Fibroblast of peridontal ligament (primary cell): ENCODE measurements at regions not wholly inside any gene's neighbourhood (a gene's known extent, or its start where the extent isn't known, plus 50 kb on each side); places are given as distances from the start of the nearest gene placed in this dataset.

Experiments
- DNase-seq: peaks from one replicate; pipeline ENCODE4 v3.0.0-alpha.2; 2010; ENCODE audit errors: extremely low read depth

DNA sequence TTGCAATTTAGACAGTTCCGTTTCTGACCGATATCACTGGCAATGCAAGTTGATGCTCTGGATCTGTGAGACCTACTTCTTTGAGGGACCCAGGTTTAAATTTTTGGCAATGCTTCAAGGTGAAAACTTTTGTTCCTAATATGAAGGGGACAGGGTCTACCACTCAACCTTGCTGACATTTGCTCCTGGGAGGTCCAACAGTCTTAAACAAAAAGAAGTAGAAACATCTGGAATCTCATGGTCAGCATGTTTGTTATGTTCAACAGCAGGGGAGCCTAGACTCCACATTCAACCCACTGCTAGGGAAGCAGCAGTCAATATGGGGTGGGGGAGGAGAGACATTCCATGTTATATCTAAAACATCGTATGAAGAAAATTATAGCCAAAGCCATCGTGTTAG lies 196.4 kb downstream of the SIM1 start:
- DNase-seq = no peak

- peak; percentile 42 for DNase-seq
Measured at GRCh38 chr6:100267721-100268123, 197.0 kb downstream of the SIM1 start.

- peak; percentile 61 for DNase-seq
Measured at GRCh38 chr6:100266494-100267401, 198.0 kb downstream of the SIM1 start.

- no peak for DNase-seq
Measured at GRCh38 chr6:100262086-100262485, 202.6 kb downstream of the SIM1 start.

- DNase-seq = no peak
Measured at GRCh38 chr6:100261486-100261885, 203.2 kb downstream of the SIM1 start.

DNA sequence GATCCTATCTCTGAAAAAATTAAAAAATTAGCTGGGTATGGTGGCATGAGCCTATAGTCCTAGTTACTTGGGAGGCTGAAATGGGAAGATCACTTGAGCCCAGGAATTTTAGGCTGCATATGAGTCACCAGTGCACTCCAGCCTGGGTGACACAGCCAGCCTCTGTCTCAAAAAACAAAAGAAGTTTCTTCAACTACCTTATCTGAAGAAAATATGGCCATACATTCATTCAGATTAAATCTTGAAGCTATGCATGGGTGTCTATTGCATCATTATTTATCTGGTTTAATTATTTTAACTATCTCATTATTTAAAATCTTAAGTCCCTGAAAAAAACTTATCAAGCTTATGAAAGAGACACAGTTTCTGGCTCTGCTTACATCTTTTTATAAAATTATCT lies 204.1 kb downstream of the SIM1 start:
- DNase-seq = no peak

DNA sequence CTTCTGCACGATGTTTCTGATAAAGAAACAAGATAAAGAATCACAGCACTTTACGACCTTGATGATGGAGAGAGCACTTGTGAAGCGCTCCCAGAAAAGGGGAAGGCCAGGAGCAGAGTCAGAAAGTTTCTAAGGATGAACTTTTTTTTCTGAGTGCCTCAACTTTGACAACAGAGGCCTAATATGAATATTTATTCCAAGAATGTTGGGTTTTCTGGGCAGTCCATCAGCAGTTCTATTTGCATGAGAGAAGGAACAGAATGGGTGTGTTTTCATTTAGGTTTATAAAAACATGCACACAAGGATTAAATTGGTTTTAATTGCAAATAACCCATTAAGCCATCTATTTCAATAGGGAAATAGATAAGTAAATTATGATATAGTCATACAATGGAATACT lies 204.9 kb downstream of the SIM1 start:
- no peak for DNase-seq

DNA sequence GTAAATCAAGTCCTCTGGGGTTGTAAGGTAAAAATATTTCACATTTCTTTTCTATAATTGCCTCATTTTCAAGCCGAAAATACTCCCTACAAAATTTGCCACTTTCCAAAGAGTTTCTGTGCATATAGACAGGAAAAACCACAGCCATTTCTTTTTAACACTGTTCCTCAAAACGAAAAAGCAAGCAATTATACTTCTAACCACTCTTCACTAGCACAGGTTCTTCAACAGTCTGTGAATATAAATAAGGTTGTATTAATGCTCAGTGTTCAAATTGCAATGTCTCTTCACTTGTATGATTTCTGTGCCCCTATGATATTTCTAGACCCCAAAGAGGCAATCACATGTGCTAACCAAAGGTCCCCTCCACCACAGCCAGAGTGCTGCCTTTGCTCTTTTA lies 206.0 kb downstream of the SIM1 start:
- no peak for DNase-seq

- DNase-seq = peak; percentile 77
Measured at GRCh38 chr6:100257793-100258395, 206.8 kb downstream of the SIM1 start.

GRCh38 chr6:100255701-100256100 lies 209.0 kb downstream of the SIM1 start:
- no peak for DNase-seq

GRCh38 chr6:100247123-100247522 lies 217.6 kb downstream of the SIM1 start:
- DNase-seq = no peak

DNA sequence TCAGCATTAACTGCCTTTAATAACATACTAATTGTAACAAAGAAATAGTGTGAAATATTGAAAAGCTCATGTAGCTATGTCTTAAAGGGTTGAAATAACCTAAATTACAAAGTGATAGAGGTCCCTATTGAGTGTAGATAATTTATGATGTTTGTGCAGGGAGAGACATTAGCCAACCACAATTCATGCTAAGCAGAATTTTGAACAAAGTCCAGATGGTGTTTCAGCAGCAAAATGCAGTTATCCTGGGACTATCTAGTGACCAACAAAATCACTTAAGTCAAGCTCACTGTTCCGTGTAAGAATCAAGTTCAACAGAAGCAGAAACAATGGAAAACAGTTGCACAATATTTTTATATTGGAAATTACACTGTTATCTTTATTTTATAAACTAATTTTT lies 218.5 kb downstream of the SIM1 start:
- no peak for DNase-seq

DNA sequence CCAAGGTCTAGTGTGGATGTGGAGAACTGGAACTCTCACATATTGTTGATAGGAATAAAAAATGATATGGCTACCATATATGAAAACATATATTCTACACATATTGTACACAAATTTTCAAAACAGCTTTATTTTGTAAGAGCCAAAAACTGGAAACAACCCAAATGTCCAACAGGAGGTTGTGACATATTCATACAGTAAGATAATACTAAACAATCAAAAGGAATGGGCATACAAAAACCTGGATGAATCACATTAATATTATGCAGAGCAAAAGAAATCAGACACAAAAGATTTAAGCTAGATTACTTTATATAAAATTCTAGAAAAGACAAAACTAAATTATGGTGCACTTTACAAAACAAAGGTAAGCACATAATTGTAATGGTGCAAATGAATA lies 223.9 kb downstream of the SIM1 start:
- DNase-seq = no peak

DNA sequence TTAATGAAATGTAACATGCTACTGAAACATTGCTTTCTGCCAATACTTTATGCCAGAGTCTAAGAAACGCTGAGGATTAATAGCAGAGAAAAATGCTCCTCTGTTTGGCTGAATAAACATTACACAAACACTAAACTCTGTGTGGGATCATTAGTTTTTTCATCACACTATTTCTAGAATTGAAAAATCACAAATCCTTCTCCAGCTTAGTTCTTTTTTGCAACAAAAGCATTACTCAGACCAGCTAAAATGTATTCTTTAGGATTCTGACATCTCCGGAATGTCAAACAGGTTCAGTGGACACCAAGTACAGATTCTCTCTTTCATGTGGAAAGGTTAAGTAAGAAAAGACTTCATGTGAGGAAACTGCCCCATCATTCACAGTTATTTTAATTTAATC lies 226.9 kb downstream of the SIM1 start:
- DNase-seq = no peak

GRCh38 chr6:100236389-100236788 lies 228.3 kb downstream of the SIM1 start:
- DNase-seq = no peak

DNA sequence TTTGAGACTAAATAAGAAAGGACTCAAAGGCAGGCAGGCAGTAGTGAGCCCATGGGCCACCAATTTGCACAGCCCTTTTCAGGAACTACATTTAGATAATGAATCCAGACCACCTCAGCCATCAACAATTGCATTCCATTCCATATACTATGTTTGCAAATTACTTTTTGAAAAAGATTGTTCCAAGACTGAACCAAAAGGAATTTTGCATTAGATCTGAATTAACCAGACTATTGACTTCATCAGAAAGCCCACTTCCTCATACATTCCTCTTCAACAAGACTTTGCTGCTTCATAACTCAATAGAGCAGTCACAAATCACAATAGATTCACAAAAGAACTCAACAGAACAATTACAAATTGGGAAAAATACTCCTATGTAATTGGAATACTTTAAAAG lies 229.1 kb downstream of the SIM1 start:
- DNase-seq = no peak

GRCh38 chr6:100234625-100235024 lies 230.1 kb downstream of the SIM1 start:
- DNase-seq = no peak

DNA sequence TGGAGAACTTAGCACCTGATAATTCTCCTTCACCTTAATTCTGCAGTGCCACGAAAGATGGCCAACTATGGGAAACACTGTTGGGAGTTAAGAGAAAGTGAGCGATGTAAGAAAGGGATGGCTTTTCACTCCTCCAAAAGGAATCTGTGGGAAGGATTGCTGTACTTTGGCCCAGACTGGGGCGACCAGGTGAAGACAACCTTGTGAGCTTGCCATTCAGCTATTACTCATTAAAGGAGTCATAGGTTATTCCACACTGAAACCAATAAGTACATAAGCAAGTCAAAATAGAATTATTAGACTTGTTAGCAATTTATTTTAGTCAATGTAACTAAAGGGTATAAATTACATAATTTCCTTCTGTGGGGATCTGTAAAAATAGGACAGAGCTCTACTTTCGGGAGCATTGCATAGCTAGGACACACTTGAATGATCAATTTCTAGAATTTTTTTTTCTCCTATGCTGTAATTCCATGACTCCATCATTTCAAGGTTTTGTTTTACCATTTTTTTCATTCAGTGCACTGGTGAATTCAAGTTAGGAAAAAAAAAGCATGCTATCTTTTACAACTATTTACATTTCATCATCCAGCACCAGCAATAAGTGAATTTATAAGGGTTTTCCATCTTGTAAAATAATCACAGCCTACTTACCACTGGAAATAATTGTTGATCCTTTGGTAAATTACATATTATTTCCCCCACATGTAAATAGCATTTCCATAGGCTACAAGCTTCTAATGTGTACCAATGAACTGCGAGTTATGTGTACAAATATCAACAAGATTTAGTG lies 231.7 kb downstream of the SIM1 start:
- no peak for DNase-seq

DNA sequence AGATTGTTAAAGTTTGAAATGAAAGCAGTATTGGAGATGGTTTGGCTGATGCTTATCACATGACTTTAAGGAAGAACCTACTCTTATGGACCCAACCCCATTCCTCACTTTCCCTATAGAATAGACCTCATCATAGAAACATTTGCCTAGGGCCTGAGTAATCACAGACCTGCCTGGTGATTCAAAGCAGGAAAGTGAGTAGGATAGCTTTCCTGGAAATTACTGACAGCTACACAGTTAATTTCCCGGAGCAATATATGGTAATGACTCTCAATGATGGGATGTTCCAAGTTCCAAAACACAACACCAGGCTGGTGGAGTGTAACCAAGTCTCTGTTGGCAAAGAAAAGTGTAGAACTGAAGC lies 233.8 kb downstream of the SIM1 start:
- peak; percentile 46 for DNase-seq

GRCh38 chr6:100230115-100230952 lies 234.4 kb downstream of the SIM1 start:
- no peak for DNase-seq

DNA sequence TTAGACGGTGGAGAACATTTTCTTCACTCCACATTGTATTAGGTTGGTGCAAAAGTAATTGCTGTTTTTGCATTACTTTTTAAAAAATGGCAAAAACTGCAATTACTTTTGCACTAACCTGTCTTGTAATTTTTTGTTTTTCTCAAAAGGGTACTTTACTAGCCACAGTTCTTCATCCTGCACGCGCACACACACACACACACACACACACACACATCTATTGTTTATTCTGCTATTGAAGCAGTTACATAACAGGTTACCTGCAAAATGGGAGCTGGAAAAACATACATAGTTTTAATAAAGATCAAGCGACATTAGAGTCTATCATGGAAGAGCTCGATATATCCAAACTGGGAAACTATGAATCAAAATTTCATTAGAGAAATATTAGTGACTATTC lies 235.2 kb downstream of the SIM1 start:
- DNase-seq = no peak
